ENCODE measurements at regions not wholly inside any gene's neighbourhood (a gene's known extent, or its start where the extent isn't known, plus 50 kb on each side); places are given as distances from the start of the nearest gene placed in this dataset.

GRCh38 chr18:8936619-8937018, 165.9 kb upstream of the NDUFV2 start:
- no peak for TF ChIP-seq POLR2A (IDR thresholded peaks at IDR 0.05)
- TF ChIP-seq CTCF (IDR thresholded peaks at IDR 0.05): no peak
